Osteocyte (in vitro differentiated cells): ENCODE measurements at regions not wholly inside any gene's neighbourhood (a gene's known extent, or its start where the extent isn't known, plus 50 kb on each side); places are given as distances from the start of the nearest gene placed in this dataset.

Experiments used
- DNase-seq: peaks from one replicate; pipeline ENCODE4 v3.0.0; 2021; ENCODE audit warnings: mixed read lengths; ENCODE audit not compliant: unreplicated experiment; ENCODE audit errors: extremely low spot score
- H3K27ac Mint-ChIP-seq: one replicate; pipeline ENCODE4 v1.8.0; 2021; ENCODE audit warnings: mild to moderate bottlenecking, mixed read lengths; ENCODE audit not compliant: unreplicated experiment
- H3K27me3 Mint-ChIP-seq: one replicate; pipeline ENCODE4 v1.8.0; 2021; ENCODE audit warnings: mixed read lengths; ENCODE audit not compliant: unreplicated experiment
- H3K36me3 Mint-ChIP-seq: one replicate; pipeline ENCODE4 v1.8.0; 2021; ENCODE audit warnings: mixed read lengths; ENCODE audit not compliant: unreplicated experiment
- H3K4me1 Mint-ChIP-seq: one replicate; pipeline ENCODE4 v1.8.0; 2021; ENCODE audit warnings: mixed read lengths; ENCODE audit not compliant: unreplicated experiment
- H3K4me3 Mint-ChIP-seq: one replicate; pipeline ENCODE4 v1.8.0; 2021; ENCODE audit warnings: mild to moderate bottlenecking, moderate library complexity, mixed read lengths; ENCODE audit not compliant: unreplicated experiment
- H3K9me3 Mint-ChIP-seq: one replicate; pipeline ENCODE4 v1.8.0; 2021; ENCODE audit warnings: mixed read lengths; ENCODE audit not compliant: unreplicated experiment
- CTCF ChIP-seq: fragments of 200-600 bp; sonication (generic); IDR thresholded peaks from 2 replicates; pipeline ENCODE4 v1.5.0; 2021; ENCODE audit warnings: antibody characterized with exemption, mild to moderate bottlenecking, moderate library complexity

DNA sequence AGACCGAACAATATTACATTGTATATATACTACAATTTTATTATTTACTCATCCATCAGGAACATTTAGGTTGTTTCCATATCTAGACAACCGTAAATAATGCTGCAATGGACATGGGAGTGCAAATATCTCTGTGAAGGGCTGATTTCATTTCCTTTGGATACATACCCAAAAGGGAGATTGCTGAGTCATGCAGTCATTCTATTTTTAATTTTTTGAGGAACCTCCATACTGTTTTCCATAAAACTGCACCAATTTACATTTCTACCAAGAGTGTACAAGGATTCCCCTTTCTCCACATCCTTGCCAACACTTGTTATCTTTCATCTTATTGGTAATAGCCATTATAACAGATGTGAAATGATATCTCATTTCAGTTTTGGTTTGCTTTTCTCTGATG lies 84.7 kb downstream of the SLC41A2 start:
- H3K27ac Mint-ChIP-seq, result no peak overlapping the region
- no peak for DNase-seq
- H3K4me3 Mint-ChIP-seq, result no peak overlapping the region
- peaks cover 5% of the 10 kb centered on the region for H3K9me3 Mint-ChIP-seq
- peaks cover 11% of the 10 kb centered on the region for H3K36me3 Mint-ChIP-seq
- TF ChIP-seq CTCF, result no peak
- no peaks in the 10 kb centered on the region for H3K27me3 Mint-ChIP-seq
- H3K4me1 Mint-ChIP-seq, result peaks cover 5% of the 10 kb centered on the region

- no peak overlapping the region for H3K27ac Mint-ChIP-seq
- peaks cover 2% of the 10 kb centered on the region for H3K9me3 Mint-ChIP-seq
- no peak for TF ChIP-seq CTCF
- H3K36me3 Mint-ChIP-seq, result peaks cover 8% of the 10 kb centered on the region
- no peak for DNase-seq
- H3K27me3 Mint-ChIP-seq, result no peaks in the 10 kb centered on the region
- H3K4me3 Mint-ChIP-seq, result no peak overlapping the region
- H3K4me1 Mint-ChIP-seq, result peaks cover 16% of the 10 kb centered on the region
Observed at GRCh38 chr12:104870797-104871196, 87.3 kb downstream of the SLC41A2 start.

- TF ChIP-seq CTCF, result no peak
- Mint-ChIP-seq H3K27me3 (no peaks in the 10 kb centered on the region), H3K9me3 (no peaks in the 10 kb centered on the region), H3K36me3 (peaks cover 1% of the 10 kb centered on the region), H3K4me1 (peaks cover 37% of the 10 kb centered on the region), H3K4me3 (no peak overlapping the region), H3K27ac (no peak overlapping the region)
- DNase-seq, result no peak
Observed at GRCh38 chr12:104866291-104866690, 91.8 kb downstream of the SLC41A2 start.

DNA sequence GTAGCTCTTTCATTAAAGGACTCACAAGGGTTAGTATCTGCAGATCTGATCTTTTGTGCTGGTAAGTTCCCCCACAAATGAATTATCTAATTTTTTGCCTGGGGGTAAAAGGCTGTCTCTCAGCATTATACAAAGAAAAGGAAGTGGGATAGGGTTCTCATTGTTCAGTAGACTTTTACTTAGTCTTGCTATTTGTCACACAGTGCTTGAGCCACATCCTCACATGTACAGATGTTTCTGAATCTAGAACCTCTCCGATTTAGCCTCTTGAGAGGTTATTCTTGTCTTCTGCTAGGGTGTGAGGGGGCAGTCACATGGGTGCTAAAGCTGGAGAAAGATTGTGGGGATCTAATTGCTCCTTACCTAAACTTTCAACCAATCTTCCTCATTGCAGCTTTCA lies 93.0 kb downstream of the SLC41A2 start:
- H3K9me3 Mint-ChIP-seq, result no peaks in the 10 kb centered on the region
- no peaks in the 10 kb centered on the region for H3K27me3 Mint-ChIP-seq
- TF ChIP-seq CTCF, result no peak
- DNase-seq, result no peak
- H3K4me1 Mint-ChIP-seq, result peaks cover 37% of the 10 kb centered on the region
- no peak overlapping the region for H3K4me3 Mint-ChIP-seq
- H3K36me3 Mint-ChIP-seq, result peaks cover 1% of the 10 kb centered on the region
- H3K27ac Mint-ChIP-seq, result no peak overlapping the region

DNA sequence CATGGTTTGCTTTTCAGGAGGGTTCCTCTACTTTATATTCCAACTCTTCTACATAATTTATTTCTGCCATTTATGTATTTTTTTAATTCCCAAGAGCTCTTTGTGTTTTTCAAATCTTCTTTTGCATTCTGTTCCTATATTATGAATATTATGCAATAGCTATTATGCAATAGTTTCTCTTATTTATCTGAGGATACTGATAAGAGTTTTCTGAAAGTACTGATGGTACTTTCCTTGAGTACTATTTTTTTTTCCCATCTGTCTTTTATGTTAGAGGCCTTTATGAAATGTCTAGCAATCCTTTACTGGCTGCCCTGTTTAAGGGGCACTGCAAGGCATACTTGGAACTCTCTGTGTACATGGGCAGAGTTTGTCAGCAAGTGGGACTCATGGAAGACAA lies 93.4 kb downstream of the SLC41A2 start:
- no peak for TF ChIP-seq CTCF
- no peaks in the 10 kb centered on the region for H3K27me3 Mint-ChIP-seq
- no peak for DNase-seq
- H3K4me3 Mint-ChIP-seq, result no peak overlapping the region
- H3K36me3 Mint-ChIP-seq, result peaks cover 1% of the 10 kb centered on the region
- H3K27ac Mint-ChIP-seq, result no peak overlapping the region
- peaks cover 37% of the 10 kb centered on the region for H3K4me1 Mint-ChIP-seq
- no peaks in the 10 kb centered on the region for H3K9me3 Mint-ChIP-seq
